Keratinocyte (primary cell): ENCODE measurements at regions not wholly inside any gene's neighbourhood (a gene's known extent, or its start where the extent isn't known, plus 50 kb on each side); places are given as distances from the start of the nearest gene placed in this dataset.

ENCODE experiments used
- EZH2 ChIP-seq: IDR thresholded peaks from one replicate; pipeline ENCODE4 v1.6.1; 2012; ENCODE audit warnings: inconsistent platforms, mild to moderate bottlenecking, low read length, moderate library complexity
- TF ChIP-seq, protein P1 (sequence below), 3 experiments: IDR thresholded peaks in 1 of 3; conservative IDR thresholded peaks in 1 of 3; optimal IDR thresholded peaks in 1 of 3; 2 replicates in 2 of 3; 3 replicates in 1 of 3; pipeline versions ENCODE3 to v1.5.1; 2011; ENCODE audit warnings: low read length in 3 of 3, mild to moderate bottlenecking in 3 of 3, moderate library complexity in 2 of 3, control low read depth in 1 of 3, inconsistent platforms in 1 of 3; ENCODE audit not compliant: insufficient read depth in 2 of 3; ENCODE audit errors: extremely low read depth in 1 of 3

DNA sequence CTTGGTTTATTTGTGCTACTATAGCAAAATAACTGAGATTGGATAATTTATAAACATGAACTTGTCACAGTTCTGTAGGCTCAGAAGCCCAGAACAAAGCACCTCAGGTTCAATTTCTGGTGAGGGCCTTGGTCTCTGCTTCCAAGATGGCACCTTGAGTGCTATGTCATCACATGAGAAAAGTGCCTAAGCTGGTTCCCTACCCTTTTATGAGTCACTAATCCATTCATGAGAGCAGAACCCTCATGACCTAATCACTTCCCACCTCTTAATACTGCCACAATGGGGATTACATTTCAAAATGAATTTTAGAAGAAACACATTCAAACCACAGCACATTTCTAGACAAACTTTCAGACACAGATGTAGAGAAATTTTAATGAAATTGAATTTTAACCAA is 98.2 kb upstream of the PRSS3 start:
- TF ChIP-seq, protein P1, sequence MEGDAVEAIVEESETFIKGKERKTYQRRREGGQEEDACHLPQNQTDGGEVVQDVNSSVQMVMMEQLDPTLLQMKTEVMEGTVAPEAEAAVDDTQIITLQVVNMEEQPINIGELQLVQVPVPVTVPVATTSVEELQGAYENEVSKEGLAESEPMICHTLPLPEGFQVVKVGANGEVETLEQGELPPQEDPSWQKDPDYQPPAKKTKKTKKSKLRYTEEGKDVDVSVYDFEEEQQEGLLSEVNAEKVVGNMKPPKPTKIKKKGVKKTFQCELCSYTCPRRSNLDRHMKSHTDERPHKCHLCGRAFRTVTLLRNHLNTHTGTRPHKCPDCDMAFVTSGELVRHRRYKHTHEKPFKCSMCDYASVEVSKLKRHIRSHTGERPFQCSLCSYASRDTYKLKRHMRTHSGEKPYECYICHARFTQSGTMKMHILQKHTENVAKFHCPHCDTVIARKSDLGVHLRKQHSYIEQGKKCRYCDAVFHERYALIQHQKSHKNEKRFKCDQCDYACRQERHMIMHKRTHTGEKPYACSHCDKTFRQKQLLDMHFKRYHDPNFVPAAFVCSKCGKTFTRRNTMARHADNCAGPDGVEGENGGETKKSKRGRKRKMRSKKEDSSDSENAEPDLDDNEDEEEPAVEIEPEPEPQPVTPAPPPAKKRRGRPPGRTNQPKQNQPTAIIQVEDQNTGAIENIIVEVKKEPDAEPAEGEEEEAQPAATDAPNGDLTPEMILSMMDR (optimal IDR thresholded peaks at IDR 0.05 in 1 of 3, IDR thresholded peaks at IDR 0.05 in 1 of 3, conservative IDR thresholded peaks at IDR 0.05 in 1 of 3; ENCODE audit: extremely low read depth in 1 of 3, insufficient read depth in 2 of 3, low read length in 3 of 3), result no peak
- TF ChIP-seq EZH2, result no peak
